BJ (cell line): ENCODE measurements at regions not wholly inside any gene's neighbourhood (a gene's known extent, or its start where the extent isn't known, plus 50 kb on each side); places are given as distances from the start of the nearest gene placed in this dataset.

Experiments used
- CTCF ChIA-PET: fragments of 350-600 bp; formaldehyde crosslinking; extraction: SDS; loops from one replicate; lab custom pipeline; 2021; ENCODE audit warnings: antibody characterized with exemption, inconsistent platforms; lab: Yijun Ruan, JAX
- POLR2A ChIA-PET: fragments of 300-600 bp; sonication (Branson Sonifier 250); formaldehyde crosslinking; extraction: SDS; loops from one replicate; lab custom pipeline; 2021; ENCODE audit warnings: antibody characterized with exemption; lab: Charles Lee
- DNase-seq: peaks from one replicate; pipeline ENCODE4 v3.0.0-alpha.2; 2011; ENCODE audit warnings: low read depth
- H3K27me3 ChIP-seq: 2 replicates; pipeline ENCODE4 v1.6.0; 2011; ENCODE audit warnings: low read length; ENCODE audit not compliant: control insufficient read depth, insufficient read depth
- H3K36me3 ChIP-seq: 2 replicates; pipeline ENCODE4 v1.5.1; 2011; ENCODE audit warnings: low read length; ENCODE audit not compliant: control insufficient read depth, insufficient read depth
- H3K4me3 ChIP-seq: 2 replicates; pipeline ENCODE4 v1.5.1; 2011; ENCODE audit warnings: low read depth, mild to moderate bottlenecking, control low read depth, low read length
- CTCF ChIP-seq: IDR thresholded peaks from 2 replicates; pipeline ENCODE4 v1.5.1; 2011; ENCODE audit warnings: low read depth, mild to moderate bottlenecking, control low read depth, inconsistent platforms, low read length, moderate library complexity; ENCODE audit not compliant: insufficient read depth

GRCh38 chr1:59133997-59134396 lies 162.9 kb upstream of the FGGY start:
- Histone ChIP-seq H3K36me3 (no peaks in the 10 kb centered on the region), H3K4me3 (no peak overlapping the region), H3K27me3 (no peaks in the 10 kb centered on the region)
- no peak for TF ChIP-seq CTCF
- POLR2A ChIA-PET, result no interaction called here
- CTCF ChIA-PET, result interaction anchor here (1.7 kb wide), 1 partner anchor 565 kb away, joined by 4 read pairs; no protein-coding TSS in a partner anchor
- no peak for DNase-seq

GRCh38 chr1:59135761-59136255 lies 161.1 kb upstream of the FGGY start:
- no peak for DNase-seq
- TF ChIP-seq CTCF, result no peak
- H3K27me3 ChIP-seq, result no peaks in the 10 kb centered on the region
- H3K4me3 ChIP-seq, result no peak overlapping the region
- CTCF ChIA-PET, result no interaction called here
- no peaks in the 10 kb centered on the region for H3K36me3 ChIP-seq
- POLR2A ChIA-PET, result no interaction called here

GRCh38 chr1:59136541-59137275 lies 160.2 kb upstream of the FGGY start:
- POLR2A ChIA-PET, result no interaction called here
- no peaks in the 10 kb centered on the region for H3K27me3 ChIP-seq
- H3K36me3 ChIP-seq, result no peaks in the 10 kb centered on the region
- TF ChIP-seq CTCF, result no peak
- H3K4me3 ChIP-seq, result no peak overlapping the region
- CTCF ChIA-PET, result no interaction called here
- DNase-seq, result no peak

- no peak for DNase-seq
- Histone ChIP-seq H3K4me3 (no peak overlapping the region), H3K36me3 (no peaks in the 10 kb centered on the region), H3K27me3 (no peaks in the 10 kb centered on the region)
- no peak for TF ChIP-seq CTCF
- CTCF ChIA-PET, result no interaction called here
- POLR2A ChIA-PET, result no interaction called here
Observed at GRCh38 chr1:59137276-59137615, 159.6 kb upstream of the FGGY start.

GRCh38 chr1:59137968-59138367 lies 158.9 kb upstream of the FGGY start:
- H3K36me3 ChIP-seq, result no peaks in the 10 kb centered on the region
- H3K4me3 ChIP-seq, result no peak overlapping the region
- ChIA-PET CTCF (no interaction called here), POLR2A (no interaction called here)
- no peaks in the 10 kb centered on the region for H3K27me3 ChIP-seq
- DNase-seq, result no peak
- no peak for TF ChIP-seq CTCF
